Testis (tissue), 2 donors: ENCODE measurements at regions not wholly inside any gene's neighbourhood (a gene's known extent, or its start where the extent isn't known, plus 50 kb on each side); places are given as distances from the start of the nearest gene placed in this dataset.

Experiments
- DNase-seq: peaks from one replicate; pipeline ENCODE4 v3.0.0-alpha.2; 2019
- H3K27ac ChIP-seq, 2 donors: fragments of 200-600 bp; sonication (generic); one replicate each; pipeline ENCODE4 v1.5.1; 2019
- H3K27me3 ChIP-seq: fragments of 200-600 bp; sonication (generic); one replicate; pipeline ENCODE4 v1.5.1; 2019
- H3K36me3 ChIP-seq: fragments of 200-600 bp; sonication (generic); one replicate; pipeline ENCODE4 v1.5.1; 2017; ENCODE audit warnings: low read depth; ENCODE audit errors: missing control alignments
- H3K4me1 ChIP-seq: fragments of 200-600 bp; sonication (generic); one replicate; pipeline ENCODE4 v1.5.1; 2019
- H3K4me3 ChIP-seq, 2 donors: fragments of 200-600 bp; sonication (generic); one replicate each; pipeline ENCODE4 v1.5.1; 2017 to 2019
- H3K9me3 ChIP-seq: fragments of 200-600 bp; sonication (generic); one replicate; pipeline ENCODE4 v1.5.1; 2017
- CTCF ChIP-seq, 3 experiments: fragments of 450-650 bp in 2 of 3; fragments of 200-600 bp in 1 of 3; sonication (generic) in 1 of 3; IDR thresholded peaks; one replicate each; pipeline ENCODE4 v1.5.1; 2016 to 2019; ENCODE audit warnings: antibody characterized with exemption in 3 of 3, mild to moderate bottlenecking in 2 of 3, moderate library complexity in 1 of 3
- POLR2A ChIP-seq: fragments of 450-650 bp; IDR thresholded peaks from one replicate; pipeline ENCODE4 v1.6.1; 2017; ENCODE audit warnings: antibody characterized with exemption, mild to moderate bottlenecking, moderate library complexity
- WGBS, 2 donors: methylation state at CpG; one replicate each; pipeline ENCODE4 v1.1.5; 2018; 5-methylcytosine and 5-hydroxymethylcytosine counted together
- intact Hi-C: fragments of 100-400 bp; cut with DNase I; formaldehyde crosslinking; loops from one replicate; pipeline ENCODE4 v1.15.1; 2023; ENCODE audit warnings: low total_unique reads

GRCh38 chr9:84153885-84154284 is 173.3 kb downstream of the RMI1 start:
- Histone ChIP-seq H3K27ac (no peak overlapping the region), H3K36me3 (no peaks in the 10 kb centered on the region), H3K27me3 (no peaks in the 10 kb centered on the region), H3K9me3 (no peaks in the 10 kb centered on the region), H3K4me1 (no peaks in the 10 kb centered on the region), H3K4me3 (no peak overlapping the region)
- intact Hi-C loops = no loop called here
- TF ChIP-seq CTCF (IDR thresholded peaks at IDR 0.05) (no peak), POLR2A (no peak)
- 58 to 100% methylated on average over 1 of the region's 1 CpG for WGBS, 2 donors
- no peak for DNase-seq

- 96 to 97% methylated on average over 3 of the region's 3 CpGs for WGBS, 2 donors
- Histone ChIP-seq H3K27ac (no peak overlapping the region), H3K9me3 (no peaks in the 10 kb centered on the region), H3K27me3 (no peaks in the 10 kb centered on the region), H3K4me3 (no peak overlapping the region), H3K36me3 (no peaks in the 10 kb centered on the region), H3K4me1 (no peaks in the 10 kb centered on the region)
- intact Hi-C loops = no loop called here
- no peak for DNase-seq
- TF ChIP-seq POLR2A (no peak), CTCF (IDR thresholded peaks at IDR 0.05) (no peak)
These were observed 173.7 kb downstream of the RMI1 start for GRCh38 chr9:84154320-84154719.

- no peak overlapping the region for H3K27ac ChIP-seq
- no peaks in the 10 kb centered on the region for H3K27me3 ChIP-seq
- no peaks in the 10 kb centered on the region for H3K36me3 ChIP-seq
- TF ChIP-seq CTCF (IDR thresholded peaks at IDR 0.05) (no peak), POLR2A (no peak)
- DNase-seq = no peak
- WGBS, 2 donors = 63 to 72% methylated on average over 5 of the region's 5 CpGs
- no peaks in the 10 kb centered on the region for H3K9me3 ChIP-seq
- no peaks in the 10 kb centered on the region for H3K4me1 ChIP-seq
- H3K4me3 ChIP-seq = no peak overlapping the region
- intact Hi-C loops = no loop called here
These were observed 177.4 kb downstream of the SLC28A3 start for GRCh38 chr9:84163052-84163650.

GRCh38 chr9:84166891-84167290 is 173.7 kb downstream of the SLC28A3 start:
- TF ChIP-seq CTCF (IDR thresholded peaks at IDR 0.05) (no peak), POLR2A (no peak)
- Histone ChIP-seq H3K4me3 (no peak overlapping the region), H3K4me1 (peaks cover 5% of the 10 kb centered on the region), H3K36me3 (no peaks in the 10 kb centered on the region), H3K27ac (no peak overlapping the region), H3K9me3 (no peaks in the 10 kb centered on the region), H3K27me3 (no peaks in the 10 kb centered on the region)
- 55 to 61% methylated on average over 13 of the region's 13 CpGs for WGBS, 2 donors
- intact Hi-C loops = no loop called here
- no peak for DNase-seq

GRCh38 chr9:84169240-84169639 is 171.3 kb downstream of the SLC28A3 start:
- Histone ChIP-seq H3K4me3 (no peak overlapping the region), H3K4me1 (peaks cover 5% of the 10 kb centered on the region), H3K9me3 (no peaks in the 10 kb centered on the region), H3K27me3 (no peaks in the 10 kb centered on the region), H3K36me3 (no peaks in the 10 kb centered on the region), H3K27ac (no peak overlapping the region)
- DNase-seq = no peak
- intact Hi-C loops = no loop called here
- TF ChIP-seq POLR2A (no peak), CTCF (IDR thresholded peaks at IDR 0.05) (no peak)
